ENCODE measurements at regions not wholly inside any gene's neighbourhood (a gene's known extent, or its start where the extent isn't known, plus 50 kb on each side); places are given as distances from the start of the nearest gene placed in this dataset.

DNA sequence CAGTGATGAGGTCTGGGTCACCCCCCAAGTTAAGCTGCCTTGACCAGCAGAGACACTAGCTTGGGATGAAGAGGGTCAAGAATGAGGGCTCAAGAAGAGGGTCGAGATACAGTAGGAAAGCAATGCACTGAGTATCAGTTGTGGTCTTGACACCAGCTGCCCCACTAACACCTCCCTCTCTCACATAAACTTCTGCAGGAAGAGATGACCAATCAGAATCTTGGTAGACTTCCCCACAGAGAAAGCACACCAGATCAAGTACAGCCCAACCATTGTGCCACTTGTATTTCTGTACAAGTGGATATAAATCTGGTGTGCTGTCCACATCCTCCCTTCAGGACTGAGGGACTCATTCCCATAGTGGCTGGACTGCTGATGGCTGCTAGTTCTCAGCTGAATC is 101.2 kb upstream of the ELL2 start:
- dilution Hi-C loops (cut with MboI; ENCODE audit: extremely low pct_ligation_motif_present, low sequenced_read_pairs) = no loop called here
- ChIA-PET POLR2A (no interaction called here), CTCF (no interaction called here)
- BruUV-seq (replicated peaks) = no TSS peak
- Histone ChIP-seq H3K36me3 (ENCODE audit: control insufficient read depth in 2 of 2, extremely low read depth in 1 of 2, insufficient read depth in 2 of 2, low read length in 2 of 2) (no peaks in the 10 kb centered on the region), H3K27me3 (ENCODE audit: control insufficient read depth in 2 of 2, insufficient read depth in 2 of 2, low read length in 2 of 2) (no peaks in the 10 kb centered on the region), H3K27ac (ENCODE audit: insufficient read depth, low read depth, low read length) (no peak overlapping the region), H3K9ac (replicated peaks; ENCODE audit: extremely low read depth, insufficient read depth, low read length) (no peak overlapping the region), H3K9me3 (replicated peaks; ENCODE audit: control insufficient read depth, insufficient read depth, low read length) (no peaks in the 10 kb centered on the region), H3K79me2 (ENCODE audit: control insufficient read depth, insufficient read depth, low read length) (no peaks in the 10 kb centered on the region), H2AFZ (ENCODE audit: low read depth, low read length) (no peak overlapping the region), H4K20me1 (replicated peaks; ENCODE audit: control insufficient read depth, extremely low read depth, insufficient read depth, low read length) (no peaks in the 10 kb centered on the region), H3K4me2 (ENCODE audit: insufficient read depth, low read length) (no peak overlapping the region), H3K4me3 (replicated peaks in 1 of 3; ENCODE audit: insufficient read depth in 1 of 3, low read depth in 1 of 3, low read length in 3 of 3) (no peak overlapping the region), H3K4me1 (ENCODE audit: control insufficient read depth, extremely low read depth, insufficient read depth, low read length) (peaks cover 32% of the 10 kb centered on the region), H3K9me1 (replicated peaks; ENCODE audit: control insufficient read depth, extremely low read depth, insufficient read depth, low read length) (no peaks in the 10 kb centered on the region)
- TF ChIP-seq MYC (IDR thresholded peaks at IDR 0.05; ENCODE audit: low read depth, low read length) (no peak), JUN (IDR thresholded peaks at IDR 0.05; ENCODE audit: borderline replicate concordance, insufficient read depth, insufficient read length, low read depth) (no peak), POLR2AphosphoS5 (IDR thresholded peaks at IDR 0.05; ENCODE audit: insufficient read depth, low read depth, low read length) (no peak), POLR2A (IDR thresholded peaks at IDR 0.05; ENCODE audit: low read depth, low read length) (no peak), FOS (IDR thresholded peaks at IDR 0.05; ENCODE audit: borderline replicate concordance, insufficient read depth, low read length) (no peak), CTCF (IDR thresholded peaks at IDR 0.05; ENCODE audit: extremely low read depth in 1 of 2, insufficient read depth in 1 of 2, low read depth in 1 of 2, low read length in 2 of 2) (no peak), EZH2 (IDR thresholded peaks at IDR 0.05; ENCODE audit: borderline replicate concordance, low read depth, low read length, severe bottlenecking) (no peak), GATA2 (IDR thresholded peaks at IDR 0.05; ENCODE audit: insufficient read depth, insufficient read length, low read depth, low read length) (no peak)
- TF ChIP-seq, protein P1, sequence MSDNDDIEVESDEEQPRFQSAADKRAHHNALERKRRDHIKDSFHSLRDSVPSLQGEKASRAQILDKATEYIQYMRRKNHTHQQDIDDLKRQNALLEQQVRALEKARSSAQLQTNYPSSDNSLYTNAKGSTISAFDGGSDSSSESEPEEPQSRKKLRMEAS (IDR thresholded peaks at IDR 0.05; ENCODE audit: insufficient read depth, insufficient read length) = no peak
- no peak for FAIRE-seq
- intact Hi-C loops (cut with micrococcal nuclease) = no loop called here
- DNase-seq (ENCODE audit: low read depth, low spot score) = no peak
